H1 (cell line): ENCODE measurements at regions not wholly inside any gene's neighbourhood (a gene's known extent, or its start where the extent isn't known, plus 50 kb on each side); places are given as distances from the start of the nearest gene placed in this dataset.

Experiments
- CTCF ChIA-PET: fragments of 300-600 bp; sonication (Branson Sonifier 250); formaldehyde crosslinking; loops from one replicate; lab custom pipeline; 2021; ENCODE audit not compliant: partially characterized antibody; lab: Charles Lee
- POLR2A ChIA-PET: fragments of 300-600 bp; sonication (Branson Sonifier 250); formaldehyde crosslinking; loops from one replicate; lab custom pipeline; 2021; ENCODE audit warnings: inconsistent platforms; ENCODE audit not compliant: partially characterized antibody; lab: Charles Lee
- DNase-seq, 2 experiments: peaks; one replicate each; pipeline versions ENCODE4 v3.0.0 to v3.0.0-alpha.2; 2010 to 2022; ENCODE audit warnings: low spot score in 2 of 2, low read depth in 1 of 2, mixed read lengths in 1 of 2
- FAIRE-seq: peaks from 2 replicates; lab custom pipeline; 2011; peaks lifted over from hg19 to GRCh38; lab: Jason Lieb, UNC
- H2AFZ ChIP-seq: 2 replicates; pipeline ENCODE4 v1.8.1; 2012; ENCODE audit warnings: low read length, inconsistent platforms
- H2AK5ac ChIP-seq: 2 replicates; pipeline ENCODE4 v1.6.1; 2013; ENCODE audit warnings: low read depth, low read length
- H2BK120ac ChIP-seq: replicated peaks from 2 replicates; pipeline ENCODE3; 2013; ENCODE audit warnings: low read depth, low read length, inconsistent platforms
- H2BK12ac ChIP-seq: 2 replicates; pipeline ENCODE4 v1.6.1; 2013; ENCODE audit warnings: low read depth, low read length
- H2BK15ac ChIP-seq: 2 replicates; pipeline ENCODE4 v1.6.1; 2013; ENCODE audit warnings: low read length
- H2BK20ac ChIP-seq: 2 replicates; pipeline ENCODE4 v1.6.1; 2013; ENCODE audit warnings: low read length
- H2BK5ac ChIP-seq: 2 replicates; pipeline ENCODE4 v1.6.1; 2013; ENCODE audit warnings: low read depth, low read length
- H3K14ac ChIP-seq: 2 replicates; pipeline ENCODE4 v1.6.1; 2013; ENCODE audit warnings: inconsistent platforms; ENCODE audit not compliant: insufficient read length
- H3K18ac ChIP-seq: 2 replicates; pipeline ENCODE4 v1.6.1; 2013; ENCODE audit warnings: low read length; ENCODE audit errors: extremely low read depth
- H3K23ac ChIP-seq: 2 replicates; pipeline ENCODE4 v1.6.1; 2013; ENCODE audit warnings: inconsistent platforms; ENCODE audit not compliant: insufficient read length
- H3K23me2 ChIP-seq: 2 replicates; pipeline ENCODE4 v1.6.1; 2013; ENCODE audit warnings: low read depth, low read length
- H3K27ac ChIP-seq: 2 replicates; pipeline ENCODE4 v1.6.1; 2011; ENCODE audit warnings: low read depth, low read length, inconsistent platforms
- H3K27me3 ChIP-seq, 4 experiments: replicated peaks in 1 of 4; 1 replicate in 1 of 4; 2 replicates in 3 of 4; pipeline versions ENCODE4 v1.6.1 to v1.8.1; 2011 to 2013; ENCODE audit warnings: low read length in 3 of 4, mild to moderate bottlenecking in 3 of 4, inconsistent platforms in 2 of 4, mixed read lengths in 2 of 4, moderate library complexity in 1 of 4; ENCODE audit not compliant: control insufficient read depth in 3 of 4, insufficient read depth in 3 of 4; ENCODE audit errors: extremely low read depth in 1 of 4
- H3K36me3 ChIP-seq, 4 experiments: 2 replicates each; pipeline versions ENCODE4 v1.6.1 to v1.8.1; 2011 to 2013; ENCODE audit warnings: mild to moderate bottlenecking in 4 of 4, low read length in 3 of 4, moderate library complexity in 2 of 4, control low read depth in 1 of 4, inconsistent platforms in 1 of 4; ENCODE audit not compliant: insufficient read depth in 4 of 4, control insufficient read depth in 2 of 4
- H3K4ac ChIP-seq: replicated peaks from 2 replicates; pipeline ENCODE3; 2013; ENCODE audit warnings: low read length, low read depth, mixed read lengths, inconsistent platforms; ENCODE audit not compliant: insufficient read length
- H3K4me1 ChIP-seq, 4 experiments: replicated peaks in 1 of 4; 1 replicate in 1 of 4; 2 replicates in 3 of 4; pipeline versions ENCODE4 v1.6.1 to v1.8.1; 2011 to 2013; ENCODE audit warnings: low read length in 3 of 4, inconsistent platforms in 2 of 4, mixed read lengths in 1 of 4; ENCODE audit not compliant: insufficient read depth in 4 of 4, control insufficient read depth in 3 of 4
- H3K4me2 ChIP-seq, 2 experiments: 2 replicates each; pipeline versions ENCODE4 v1.6.1 to v1.8.1; 2011 to 2013; ENCODE audit warnings: low read depth in 2 of 2, low read length in 2 of 2, control low read depth in 1 of 2, inconsistent platforms in 1 of 2, mild to moderate bottlenecking in 1 of 2; ENCODE audit not compliant: insufficient read depth in 1 of 2
- H3K4me3 ChIP-seq, 4 experiments: fragments of 200-600, 300-600 bp in 1 of 4; sonication (generic), shearing (Covaris generic), sonication (Bioruptor Twin) in 1 of 4; 2 replicates each; pipeline versions ENCODE4 v1.5.1 to v1.8.1; 2011 to 2016; ENCODE audit warnings: low read length in 4 of 4, low read depth in 3 of 4, control low read depth in 2 of 4, inconsistent platforms in 2 of 4, mild to moderate bottlenecking in 2 of 4, mixed read lengths in 1 of 4, moderate library complexity in 1 of 4; ENCODE audit not compliant: insufficient read depth in 2 of 4; ENCODE audit errors: extremely low read depth in 1 of 4
- H3K56ac ChIP-seq: replicated peaks from 2 replicates; pipeline ENCODE3; 2013; ENCODE audit warnings: low read depth, mild to moderate bottlenecking, mixed read lengths, low read length, inconsistent platforms; ENCODE audit not compliant: insufficient read length
- H3K79me1 ChIP-seq: 2 replicates; pipeline ENCODE4 v1.6.1; 2013; ENCODE audit warnings: low read depth, low read length, control low read depth
- H3K79me2 ChIP-seq, 2 experiments: 2 replicates each; pipeline versions ENCODE4 v1.6.1 to v1.8.1; 2012 to 2013; ENCODE audit warnings: low read length in 2 of 2, mild to moderate bottlenecking in 2 of 2, inconsistent platforms in 1 of 2; ENCODE audit not compliant: insufficient read depth in 2 of 2, control insufficient read depth in 1 of 2
- H3K9ac ChIP-seq, 4 experiments: replicated peaks in 1 of 4; 1 replicate in 1 of 4; 2 replicates in 3 of 4; pipeline versions ENCODE4 v1.6.1 to v1.8.1; 2011 to 2013; ENCODE audit warnings: low read depth in 3 of 4, low read length in 3 of 4, control low read depth in 2 of 4, mild to moderate bottlenecking in 2 of 4, moderate library complexity in 2 of 4, inconsistent platforms in 1 of 4; ENCODE audit errors: extremely low read depth in 1 of 4
- H3K9me3 ChIP-seq, 2 experiments: 2 replicates each; pipeline versions ENCODE4 v1.6.1 to v1.8.1; 2012 to 2013; ENCODE audit warnings: mild to moderate bottlenecking in 2 of 2, moderate library complexity in 2 of 2, control low read depth in 1 of 2, inconsistent platforms in 1 of 2, low read depth in 1 of 2, low read length in 1 of 2, mixed read lengths in 1 of 2; ENCODE audit not compliant: insufficient read depth in 2 of 2
- H4K20me1 ChIP-seq, 2 experiments: replicated peaks in 1 of 2; 2 replicates each; pipeline versions ENCODE3 to v1.8.1; 2011 to 2013; ENCODE audit warnings: inconsistent platforms in 2 of 2, low read length in 2 of 2, mild to moderate bottlenecking in 1 of 2; ENCODE audit not compliant: insufficient read depth in 2 of 2, control insufficient read depth in 1 of 2
- H4K5ac ChIP-seq: 2 replicates; pipeline ENCODE4 v1.6.1; 2013; ENCODE audit warnings: low read length, low read depth, mixed read lengths, inconsistent platforms; ENCODE audit not compliant: insufficient read length
- H4K8ac ChIP-seq: 2 replicates; pipeline ENCODE4 v1.8.0; 2013; ENCODE audit warnings: mild to moderate bottlenecking, moderate library complexity, low read length, inconsistent platforms; ENCODE audit not compliant: insufficient read depth; ENCODE audit errors: extremely low read depth
- H4K91ac ChIP-seq: replicated peaks from 2 replicates; pipeline ENCODE3; 2013; ENCODE audit warnings: low read length, mixed read lengths, inconsistent platforms; ENCODE audit not compliant: insufficient read length
- CBX8 ChIP-seq: fragments of 300-800, 300-1000 bp; sonication (generic); IDR thresholded peaks from 2 replicates; pipeline ENCODE4 v1.7.1; 2016; ENCODE audit warnings: low read depth, low read length, borderline replicate concordance
- EP300 ChIP-seq, 2 experiments: IDR thresholded peaks; 1 replicate in 1 of 2; 2 replicates in 1 of 2; pipeline ENCODE4 v1.6.1; 2011 to 2012; ENCODE audit warnings: low read depth in 2 of 2, low read length in 2 of 2, mild to moderate bottlenecking in 2 of 2, borderline replicate concordance in 1 of 2, inconsistent platforms in 1 of 2, moderate library complexity in 1 of 2
- EZH2 ChIP-seq: fragments of 200-600 bp; sonication (generic); IDR thresholded peaks from 2 replicates; pipeline ENCODE4 v1.7.1; 2012; ENCODE audit warnings: low read depth, mild to moderate bottlenecking, moderate library complexity, low read length, inconsistent platforms; ENCODE audit not compliant: severe bottlenecking
- GABPA ChIP-seq: IDR thresholded peaks from 2 replicates; pipeline ENCODE4 v1.6.1; 2011; ENCODE audit warnings: mild to moderate bottlenecking, low read length, moderate library complexity, borderline replicate concordance; ENCODE audit not compliant: insufficient read depth
- HDAC6 ChIP-seq: IDR thresholded peaks from one replicate; pipeline ENCODE4 v1.7.1; 2012; ENCODE audit warnings: low read depth, mild to moderate bottlenecking, inconsistent platforms, low read length, moderate library complexity
- JUN ChIP-seq: IDR thresholded peaks from 2 replicates; pipeline ENCODE4 v1.6.1; 2011; ENCODE audit warnings: low read depth, mild to moderate bottlenecking, improper control_type of control experiment, low read length
- NRF1 ChIP-seq: IDR thresholded peaks from 2 replicates; pipeline ENCODE4 v1.6.1; 2011; ENCODE audit warnings: mild to moderate bottlenecking, low read depth, low read length, improper control_type of control experiment
- POLR2A ChIP-seq, 2 experiments: IDR thresholded peaks; 1 replicate in 1 of 2; 2 replicates in 1 of 2; pipeline ENCODE4 v1.6.1; 2011; ENCODE audit warnings: low read depth in 2 of 2, low read length in 2 of 2, mild to moderate bottlenecking in 2 of 2; ENCODE audit errors: control extremely low read depth in 1 of 2
- SP4 ChIP-seq: IDR thresholded peaks from 2 replicates; pipeline ENCODE4 v1.6.1; 2012; ENCODE audit warnings: low read length, inconsistent platforms
- USF2 ChIP-seq: IDR thresholded peaks from 2 replicates; pipeline ENCODE4 v1.6.1; 2011; ENCODE audit warnings: low read length, improper control_type of control experiment
- YY1 ChIP-seq: IDR thresholded peaks from 2 replicates; pipeline ENCODE4 v1.6.1; 2011; ENCODE audit warnings: low read depth, mild to moderate bottlenecking, low read length
- ZNF274 ChIP-seq: IDR thresholded peaks from 2 replicates; pipeline ENCODE4 v1.7.0; 2012; ENCODE audit warnings: low read length, borderline replicate concordance; ENCODE audit errors: extremely low read depth
- WGBS, 2 experiments: shearing (Covaris generic) in 1 of 2; methylation state at CpG; one replicate each; pipeline versions ENCODE4 v1.1.6 to v1.1.7; 2013 to 2015; ENCODE audit warnings: low lambda C conversion rate in 2 of 2, mixed read lengths in 2 of 2, inconsistent platforms in 1 of 2, low coverage in 1 of 2, missing lambda C conversion rate in 1 of 2; ENCODE audit not compliant: insufficient replicate concordance in 2 of 2, insufficient coverage in 1 of 2, insufficient read length in 1 of 2; ENCODE audit errors: extremely low coverage in 1 of 2, missing lambda C conversion rate in 1 of 2; 5-methylcytosine and 5-hydroxymethylcytosine counted together

GRCh38 chr6:74289884-74290283, 593.9 kb downstream of the CD109 start (continued):
- no peak for TF ChIP-seq SP4

GRCh38 chr6:74287932-74288331, 591.9 kb downstream of the CD109 start:
- no peak overlapping the region for H3K9ac ChIP-seq
- CTCF ChIA-PET, result interaction anchor here (1.0 kb wide), 1 partner anchor 154 kb away, joined by 3 read pairs; no protein-coding TSS in a partner anchor
- TF ChIP-seq USF2 (no peak), ZNF274 (no peak), EP300 (IDR thresholded peaks at IDR 0.05; ENCODE audit: borderline replicate concordance in 1 of 2, low read depth in 2 of 2, low read length in 2 of 2) (no peak), CBX8 (no peak), HDAC6 (no peak), YY1 (no peak), JUN (no peak), GABPA (no peak), NRF1 (no peak), EZH2 (no peak), POLR2A (IDR thresholded peaks at IDR 0.05; ENCODE audit: control extremely low read depth in 1 of 2, low read depth in 2 of 2, low read length in 2 of 2) (no peak)

More at GRCh38 chr6:74287932-74288331, 591.9 kb downstream of the CD109 start:
- H3K9me3 ChIP-seq, result no peaks in the 10 kb centered on the region
- H3K23me2 ChIP-seq, result no peaks in the 10 kb centered on the region
- H2BK20ac ChIP-seq, result no peak overlapping the region
- H3K4me3 ChIP-seq, result no peak overlapping the region
- WGBS, 2 experiments, result 92% methylated on average over 3 of the region's 3 CpGs; no CpG with 5 or more reads in 1 of the 2 experiments
- H4K20me1 ChIP-seq, result no peaks in the 10 kb centered on the region
- H3K4ac ChIP-seq, result no peak overlapping the region
- DNase-seq, result no peak
- no peak overlapping the region for H2AFZ ChIP-seq
- H3K56ac ChIP-seq, result no peak overlapping the region
- H3K27ac ChIP-seq, result no peak overlapping the region
- H3K36me3 ChIP-seq, result no peaks in the 10 kb centered on the region
- H3K23ac ChIP-seq, result no peak overlapping the region
- H3K79me2 ChIP-seq, result no peaks in the 10 kb centered on the region
- H2BK15ac ChIP-seq, result no peak overlapping the region
- POLR2A ChIA-PET, result no interaction called here
- H3K27me3 ChIP-seq, result no peaks in the 10 kb centered on the region
- H2BK120ac ChIP-seq, result no peak overlapping the region
- H3K79me1 ChIP-seq, result no peaks in the 10 kb centered on the region
- no peak for FAIRE-seq
- H4K8ac ChIP-seq, result no peak overlapping the region
- H3K14ac ChIP-seq, result no peak overlapping the region
- H3K18ac ChIP-seq, result no peak overlapping the region
- no peak overlapping the region for H2BK5ac ChIP-seq
- H3K4me1 ChIP-seq, result no peaks in the 10 kb centered on the region
- H4K91ac ChIP-seq, result no peak overlapping the region
- H3K4me2 ChIP-seq, result no peak overlapping the region
- no peak overlapping the region for H4K5ac ChIP-seq
- H2BK12ac ChIP-seq, result no peak overlapping the region
- H2AK5ac ChIP-seq, result no peak overlapping the region
